GM12875 (cell line): ENCODE measurements at regions not wholly inside any gene's neighbourhood (a gene's known extent, or its start where the extent isn't known, plus 50 kb on each side); places are given as distances from the start of the nearest gene placed in this dataset.

Experiments
- H3K4me3 ChIP-seq: one replicate; pipeline ENCODE4 v1.5.1; 2011; ENCODE audit warnings: low read depth, low read length, control low read depth
- TF ChIP-seq, protein P1 (sequence below): IDR thresholded peaks from 2 replicates; pipeline ENCODE4 v1.5.1; 2011; ENCODE audit warnings: low read depth, mild to moderate bottlenecking, control low read depth, inconsistent platforms, low read length, moderate library complexity, borderline replicate concordance; ENCODE audit not compliant: insufficient read depth

DNA sequence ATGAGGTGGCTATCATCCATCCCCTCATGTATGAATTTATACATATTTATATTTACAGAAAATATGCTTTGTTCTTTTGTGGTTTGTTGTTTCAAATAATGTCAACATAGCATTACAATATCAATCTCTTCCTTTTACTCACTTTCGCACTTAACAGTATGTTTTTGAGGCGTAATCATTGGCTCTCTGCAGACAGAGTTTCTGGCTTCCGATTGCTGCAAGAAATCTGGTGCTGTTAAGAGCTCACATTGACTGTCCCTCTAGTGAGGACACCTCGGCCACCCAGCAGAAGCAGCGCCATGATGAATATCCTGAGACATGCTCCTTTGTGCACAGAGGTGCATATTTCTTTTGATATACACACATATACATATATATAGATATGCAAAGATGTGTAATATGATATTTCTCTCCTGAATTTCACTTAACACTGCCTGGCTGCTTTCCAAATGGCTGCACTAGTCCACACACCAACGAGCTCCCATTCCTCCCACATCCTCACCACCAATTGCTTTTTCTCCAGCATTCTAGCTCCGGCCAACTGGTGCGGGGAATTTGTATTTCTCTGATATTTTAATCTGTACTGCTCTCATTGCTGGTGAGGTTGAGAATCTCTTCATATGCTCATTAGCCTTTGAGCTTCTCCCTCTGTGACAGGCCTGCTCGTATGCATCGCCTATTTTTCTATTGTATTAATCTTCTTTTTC is 248.4 kb downstream of the SIPA1L2 start:
- TF ChIP-seq, protein P1, sequence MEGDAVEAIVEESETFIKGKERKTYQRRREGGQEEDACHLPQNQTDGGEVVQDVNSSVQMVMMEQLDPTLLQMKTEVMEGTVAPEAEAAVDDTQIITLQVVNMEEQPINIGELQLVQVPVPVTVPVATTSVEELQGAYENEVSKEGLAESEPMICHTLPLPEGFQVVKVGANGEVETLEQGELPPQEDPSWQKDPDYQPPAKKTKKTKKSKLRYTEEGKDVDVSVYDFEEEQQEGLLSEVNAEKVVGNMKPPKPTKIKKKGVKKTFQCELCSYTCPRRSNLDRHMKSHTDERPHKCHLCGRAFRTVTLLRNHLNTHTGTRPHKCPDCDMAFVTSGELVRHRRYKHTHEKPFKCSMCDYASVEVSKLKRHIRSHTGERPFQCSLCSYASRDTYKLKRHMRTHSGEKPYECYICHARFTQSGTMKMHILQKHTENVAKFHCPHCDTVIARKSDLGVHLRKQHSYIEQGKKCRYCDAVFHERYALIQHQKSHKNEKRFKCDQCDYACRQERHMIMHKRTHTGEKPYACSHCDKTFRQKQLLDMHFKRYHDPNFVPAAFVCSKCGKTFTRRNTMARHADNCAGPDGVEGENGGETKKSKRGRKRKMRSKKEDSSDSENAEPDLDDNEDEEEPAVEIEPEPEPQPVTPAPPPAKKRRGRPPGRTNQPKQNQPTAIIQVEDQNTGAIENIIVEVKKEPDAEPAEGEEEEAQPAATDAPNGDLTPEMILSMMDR = no peak
- H3K4me3 ChIP-seq = no peak overlapping the region

DNA sequence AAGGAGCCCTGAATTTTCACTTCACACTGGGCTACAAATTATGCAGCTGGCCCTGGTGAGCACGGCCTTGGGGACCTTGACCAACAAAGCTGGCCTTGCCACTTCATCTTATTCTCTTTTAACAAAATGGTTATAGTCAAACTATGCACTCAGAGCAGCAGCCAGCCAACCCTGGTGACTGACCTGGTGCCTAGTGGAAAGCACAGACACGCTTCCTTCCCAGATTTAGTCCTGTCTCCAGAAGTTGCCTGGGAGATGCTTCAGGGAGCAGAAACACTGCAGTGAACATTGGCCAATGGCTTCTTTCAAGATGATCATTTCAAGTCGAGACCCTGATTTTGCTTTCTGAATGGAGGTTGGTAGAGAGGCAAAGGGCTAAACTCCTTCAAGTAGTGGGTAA is 249.3 kb downstream of the SIPA1L2 start:
- no peak overlapping the region for H3K4me3 ChIP-seq
- TF ChIP-seq, protein P1 = no peak

DNA sequence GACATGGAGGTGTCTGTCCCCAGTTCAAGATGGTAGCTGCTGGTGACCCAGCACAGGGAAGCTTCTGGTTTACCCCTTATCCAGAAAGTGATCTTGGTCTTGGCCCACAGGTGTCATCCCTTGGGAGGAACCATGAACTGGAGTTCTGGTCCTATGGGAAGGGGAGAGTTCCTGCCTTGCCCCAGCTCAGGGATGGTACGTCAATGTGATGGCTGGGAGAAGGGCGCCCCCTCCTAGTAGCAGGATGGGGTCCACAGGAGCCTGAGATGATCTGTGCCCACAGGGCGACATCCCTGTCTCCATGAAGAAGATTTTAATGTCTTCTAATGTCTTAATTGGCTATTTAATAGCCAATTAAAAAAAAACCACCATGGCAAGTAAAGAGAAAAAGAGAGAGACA is 249.8 kb downstream of the SIPA1L2 start:
- TF ChIP-seq, protein P1 = no peak
- H3K4me3 ChIP-seq = no peak overlapping the region

DNA sequence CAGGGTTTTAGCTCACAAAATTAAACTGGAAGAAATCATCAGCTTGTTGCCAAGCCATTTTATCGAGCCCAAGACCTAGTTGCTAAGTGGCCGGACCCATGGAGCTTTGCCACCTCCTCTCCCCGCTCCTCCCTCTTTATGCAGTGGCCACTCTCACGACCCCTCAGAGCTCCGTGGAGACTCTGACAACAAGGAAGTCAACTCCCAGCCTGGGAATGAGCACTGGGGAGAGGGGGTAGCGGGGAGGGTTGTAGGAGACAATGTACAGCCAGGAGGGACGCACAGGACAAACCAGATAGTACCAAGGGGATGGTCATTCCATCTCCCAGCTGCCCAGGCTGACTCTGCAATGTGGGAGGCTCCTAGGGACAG is 250.9 kb downstream of the SIPA1L2 start:
- TF ChIP-seq, protein P1 = no peak
- H3K4me3 ChIP-seq = no peak overlapping the region

DNA sequence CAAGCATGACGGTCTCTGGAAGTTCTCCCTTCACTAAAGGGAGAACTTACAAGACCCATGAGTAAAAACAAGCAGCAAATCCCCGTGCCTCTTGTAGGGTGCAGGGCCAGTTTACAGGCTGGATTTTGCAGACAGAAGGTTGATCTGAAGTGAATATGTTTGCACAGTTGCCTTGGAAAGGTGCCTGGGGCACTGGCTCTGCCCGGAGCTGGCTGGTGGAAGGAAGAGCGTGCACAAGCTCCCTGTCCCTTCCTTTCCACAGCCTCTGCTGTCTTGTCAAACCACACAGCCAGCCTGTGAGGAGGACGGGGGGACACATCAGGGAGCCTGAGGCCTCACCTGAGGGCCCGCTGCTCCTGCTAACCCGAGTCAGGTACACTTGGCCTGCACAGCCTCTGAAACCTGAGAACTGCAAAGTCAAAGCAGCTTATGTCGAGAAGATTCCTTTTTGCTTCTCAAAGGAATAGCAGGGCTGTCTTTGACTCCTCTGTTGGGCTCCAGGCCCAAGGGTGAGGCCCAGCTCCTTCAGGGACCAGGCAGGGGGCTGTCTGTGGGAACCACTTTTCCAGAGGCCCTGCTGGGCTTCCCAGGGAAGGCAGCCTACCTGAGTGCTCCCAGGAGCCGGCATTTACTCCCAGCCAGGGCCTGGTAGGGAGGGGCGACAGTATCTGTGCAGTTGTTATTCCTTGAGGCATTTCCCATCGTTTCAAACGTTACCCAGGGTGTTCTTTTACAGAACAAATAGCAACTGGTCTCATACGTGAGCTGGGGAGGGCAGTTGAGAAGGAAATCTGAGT is 251.5 kb downstream of the SIPA1L2 start:
- TF ChIP-seq, protein P1 = no peak
- no peak overlapping the region for H3K4me3 ChIP-seq

DNA sequence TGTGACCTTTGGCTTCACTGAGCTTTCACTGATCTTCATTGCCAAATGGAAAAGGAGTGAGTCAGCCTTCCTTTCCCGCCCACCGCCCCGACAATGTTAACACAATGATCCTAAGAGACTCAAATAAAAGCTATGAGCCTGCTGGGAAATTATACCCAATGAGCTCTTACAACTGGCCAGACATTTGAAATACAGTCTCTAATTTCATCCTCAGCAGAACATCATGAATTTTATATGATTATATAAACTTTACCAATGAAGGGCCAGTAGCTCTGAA is 252.5 kb downstream of the SIPA1L2 start:
- TF ChIP-seq, protein P1 = no peak
- no peak overlapping the region for H3K4me3 ChIP-seq

DNA sequence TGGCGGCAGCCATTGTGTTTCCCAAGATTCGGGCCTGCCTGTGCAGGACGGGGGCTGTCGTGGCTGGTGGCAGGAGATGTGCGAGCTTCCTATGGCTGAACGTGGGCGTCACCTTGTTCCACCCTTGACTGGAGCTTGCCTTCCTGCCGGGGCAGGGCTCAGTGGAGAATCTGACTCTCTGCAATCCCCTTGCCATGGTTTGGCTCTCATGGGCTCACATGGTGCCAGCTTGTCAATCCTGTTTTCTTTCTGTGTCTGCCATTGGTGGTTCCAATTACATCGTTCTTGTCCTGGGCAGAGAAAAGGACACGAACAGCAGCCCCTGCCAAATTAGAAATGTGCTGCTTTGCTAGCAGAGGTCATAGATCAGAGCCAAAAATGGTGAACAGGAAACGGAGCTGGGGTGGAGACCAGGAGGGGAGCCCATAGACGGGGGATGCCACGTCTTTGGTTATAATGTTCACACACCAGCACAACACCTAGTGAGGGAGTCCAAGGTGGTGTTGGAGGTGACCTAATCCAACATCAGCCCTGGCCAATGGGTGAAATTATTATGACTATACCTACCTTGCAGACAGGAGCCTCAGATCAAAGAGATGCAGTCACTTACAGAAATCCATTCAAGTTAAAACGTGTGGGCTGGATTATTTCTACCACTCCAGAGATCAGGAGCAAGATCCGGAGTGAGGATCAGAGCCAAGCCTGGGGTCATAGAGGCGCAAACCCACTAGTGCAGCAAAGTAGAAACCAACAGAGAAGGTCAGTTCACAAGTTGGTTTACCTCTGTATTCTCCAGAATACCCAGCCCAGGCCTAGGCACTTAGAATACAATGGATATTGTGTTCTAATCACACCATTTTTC is 253.1 kb downstream of the SIPA1L2 start:
- TF ChIP-seq, protein P1 = no peak
- no peak overlapping the region for H3K4me3 ChIP-seq
